GM20000 (cell line): ENCODE measurements at regions not wholly inside any gene's neighbourhood (a gene's known extent, or its start where the extent isn't known, plus 50 kb on each side); places are given as distances from the start of the nearest gene placed in this dataset.

Experiments used
- DNase-seq: peaks from one replicate; pipeline ENCODE4 v3.0.0; 2012; ENCODE audit warnings: low spot score
- CTCF ChIP-seq: IDR thresholded peaks from 2 replicates; pipeline ENCODE4 v1.5.1; 2012; ENCODE audit warnings: mild to moderate bottlenecking, control low read depth; ENCODE audit errors: extremely low read depth, missing control alignments

GRCh38 chr20:51890003-51890402 lies 87.7 kb upstream of the SALL4 start:
- no peak for DNase-seq
- TF ChIP-seq CTCF: no peak

DNA sequence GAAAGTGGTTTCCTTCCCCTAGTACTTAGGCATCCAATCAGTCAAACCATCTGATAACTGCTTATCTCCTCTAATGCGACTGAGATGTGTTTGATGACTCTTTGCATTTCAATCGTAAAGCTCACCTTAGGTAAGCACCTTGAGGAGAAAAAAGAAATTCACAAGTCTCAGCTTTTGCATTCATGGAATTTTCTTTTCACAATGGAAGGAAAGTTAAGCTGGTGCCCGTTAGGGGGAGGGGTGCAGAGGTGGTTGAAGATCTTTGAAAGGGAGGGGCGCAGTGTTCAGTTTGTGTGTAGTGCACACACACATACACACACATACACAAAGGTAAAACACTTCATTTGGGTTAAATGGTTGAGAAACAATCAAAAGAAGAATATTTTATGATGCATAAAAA lies 87.1 kb upstream of the SALL4 start:
- no peak for DNase-seq
- no peak for TF ChIP-seq CTCF

- TF ChIP-seq CTCF: no peak
Observed at GRCh38 chr20:51888291-51888690, 86.0 kb upstream of the SALL4 start.

DNA sequence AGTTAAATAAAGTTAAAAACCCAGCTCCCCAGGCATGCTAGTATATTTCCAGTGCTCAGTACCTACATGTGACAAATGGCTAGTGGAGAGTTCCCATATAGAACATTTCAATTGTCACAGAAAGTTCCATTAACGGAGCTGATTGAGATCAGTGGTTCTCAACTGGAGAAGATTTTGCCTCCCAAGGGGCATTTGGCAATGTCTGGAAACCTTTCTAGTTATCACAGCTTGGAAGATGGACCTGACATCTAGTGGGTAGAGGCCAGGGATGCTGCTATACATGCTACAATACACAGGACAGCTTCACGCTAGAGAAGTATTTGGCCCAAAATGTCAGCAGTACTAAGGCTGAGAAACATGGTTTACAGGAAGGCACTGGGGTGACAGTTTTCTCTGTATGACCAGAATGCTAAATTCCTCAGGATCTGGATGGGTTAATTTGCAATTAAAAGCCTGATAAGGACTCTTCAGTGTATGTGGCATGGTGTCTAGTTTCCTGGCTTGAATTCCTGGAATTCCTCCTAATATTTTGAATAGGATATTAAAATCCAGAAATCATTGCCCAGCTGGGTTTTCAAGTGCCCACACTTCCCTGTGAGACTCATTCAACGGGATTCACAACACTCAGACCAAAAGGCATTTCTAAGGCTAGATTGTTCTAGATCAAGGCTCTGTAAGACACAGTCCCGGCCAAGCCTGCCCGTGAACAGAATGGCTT lies 84.7 kb upstream of the SALL4 start:
- no peak for TF ChIP-seq CTCF
- DNase-seq: no peak

More at GRCh38 chr20:51888291-51888690, 86.0 kb upstream of the SALL4 start:
- no peak for DNase-seq

DNA sequence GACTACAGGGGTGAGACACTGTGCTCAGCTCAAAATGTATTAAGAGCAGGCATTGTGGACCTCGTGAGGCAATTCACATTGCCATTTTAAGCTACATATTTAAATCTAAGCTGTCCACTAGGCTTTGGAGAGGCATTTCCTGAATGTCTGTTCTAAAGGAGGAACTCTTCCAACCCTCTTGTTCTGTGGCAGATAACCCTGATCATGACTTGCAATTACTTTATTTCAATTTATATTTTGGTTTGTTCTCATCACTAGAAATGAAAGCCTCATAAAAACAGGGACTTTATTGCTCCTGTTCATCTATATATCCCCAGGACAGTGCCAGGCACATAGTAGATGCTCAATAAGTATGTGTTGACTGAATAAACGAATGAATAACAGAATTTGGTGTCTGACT lies 84.0 kb upstream of the SALL4 start:
- no peak for DNase-seq
- TF ChIP-seq CTCF: no peak

GRCh38 chr20:51884561-51884960 lies 82.2 kb upstream of the SALL4 start:
- no peak for DNase-seq
- TF ChIP-seq CTCF: no peak

- TF ChIP-seq CTCF: no peak
- DNase-seq: no peak
Observed at GRCh38 chr20:51880188-51880587, 77.9 kb upstream of the SALL4 start.
